ENCODE measurements at regions not wholly inside any gene's neighbourhood (a gene's known extent, or its start where the extent isn't known, plus 50 kb on each side); places are given as distances from the start of the nearest gene placed in this dataset.
"Not testable (repeated sequence)": the region's sequence is repeated elsewhere in the genome, so short reads cannot be mapped to it uniquely, and the experiment has no call there.

DNA sequence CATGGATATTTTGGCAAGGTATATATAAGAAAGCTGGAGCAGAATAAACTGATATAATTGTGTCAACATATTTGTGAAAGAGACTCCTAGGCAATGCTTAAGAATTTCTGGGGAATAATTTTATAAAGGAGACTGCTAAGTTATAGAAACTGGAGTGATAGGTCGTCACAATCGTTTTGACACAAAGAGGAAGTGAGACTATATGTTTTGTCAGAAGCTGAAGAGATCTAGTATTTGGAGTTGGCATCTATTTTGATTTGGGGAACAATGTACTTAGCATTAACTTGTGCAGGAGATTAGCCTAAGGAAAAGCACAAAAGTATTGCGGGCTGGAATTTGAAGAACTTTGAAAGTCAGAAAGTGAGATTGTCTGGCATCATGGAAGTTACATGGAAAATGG lies 582.5 kb downstream of the TAF11L14 start:
- DNase-seq (ENCODE audit: low read depth): no peak

DNA sequence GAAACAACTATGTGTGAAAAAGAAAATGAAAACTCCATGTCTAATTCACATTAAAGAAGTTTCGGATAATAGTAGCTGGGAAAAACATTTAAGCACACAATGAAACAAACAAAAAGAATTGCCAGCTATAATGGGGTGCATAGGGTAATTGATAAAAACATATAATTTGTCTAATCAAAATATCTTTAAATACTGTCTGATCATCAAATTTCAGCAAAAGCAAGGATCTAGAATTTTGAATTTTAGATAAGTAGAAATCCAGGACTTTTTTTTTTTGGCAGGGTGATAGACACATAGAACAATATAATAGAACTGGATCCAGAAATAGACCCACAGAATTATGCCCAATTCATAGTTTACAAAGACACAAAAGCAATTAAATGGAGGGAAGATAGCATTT lies 585.0 kb downstream of the TAF11L14 start:
- no peak for DNase-seq (ENCODE audit: low read depth)

DNA sequence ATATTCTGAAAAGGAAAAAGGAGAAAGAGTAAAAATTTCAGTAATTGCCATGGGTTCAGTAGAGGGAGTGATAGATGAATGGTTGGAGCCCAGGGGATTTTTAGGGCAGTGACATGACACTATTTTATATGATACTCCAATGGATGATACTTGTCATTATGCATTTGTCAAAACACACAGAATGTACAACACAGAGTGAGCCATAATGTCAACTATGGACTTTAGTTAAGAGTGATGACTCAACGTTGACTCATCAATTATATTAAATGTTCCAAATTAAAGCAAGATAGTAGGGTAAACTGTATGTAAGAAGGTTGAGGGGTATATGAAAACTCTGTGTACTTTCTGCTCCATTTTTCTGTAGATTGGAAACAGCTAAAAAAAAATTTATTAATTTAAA lies 586.4 kb downstream of the TAF11L14 start:
- no peak for DNase-seq (ENCODE audit: low read depth)

DNA sequence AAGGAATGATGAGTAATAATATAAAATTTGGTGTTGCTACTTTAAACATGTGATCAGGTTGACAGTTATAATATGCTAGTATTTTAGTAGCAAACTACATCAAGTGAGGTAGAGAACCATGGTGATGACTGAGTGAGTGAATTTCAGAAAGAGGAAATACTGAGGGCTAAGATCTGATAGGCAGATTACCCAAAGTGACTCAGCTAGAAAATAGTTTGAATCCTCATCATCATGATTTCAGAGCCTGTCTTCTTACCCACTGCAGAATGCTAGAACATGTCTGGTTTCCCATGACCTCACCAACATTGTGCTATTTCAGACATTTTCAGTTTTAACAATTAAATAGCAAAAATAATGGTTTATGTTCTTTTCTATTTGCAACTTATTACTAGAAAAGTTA lies 602.1 kb downstream of the TAF11L14 start:
- no peak for DNase-seq (ENCODE audit: low read depth)

DNA sequence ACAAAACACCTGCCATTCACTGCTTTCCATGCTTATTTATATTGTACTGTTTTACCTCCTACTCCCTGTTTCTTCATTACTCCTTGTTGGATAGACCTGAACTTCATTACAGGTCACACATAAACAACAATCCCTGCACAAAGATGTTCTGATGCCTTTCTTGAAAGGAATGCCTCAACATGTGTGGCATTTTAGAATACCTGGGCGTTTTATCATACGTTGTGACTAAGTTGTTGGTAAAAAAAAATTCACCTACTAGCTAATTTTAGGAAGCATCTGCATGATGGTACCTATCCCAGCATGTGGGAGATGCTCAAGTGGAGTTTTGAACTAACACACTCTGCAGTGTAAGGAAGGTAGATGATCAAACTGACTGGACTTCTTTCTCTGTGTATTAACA lies 604.1 kb downstream of the TAF11L14 start:
- DNase-seq (ENCODE audit: low read depth): no peak

DNA sequence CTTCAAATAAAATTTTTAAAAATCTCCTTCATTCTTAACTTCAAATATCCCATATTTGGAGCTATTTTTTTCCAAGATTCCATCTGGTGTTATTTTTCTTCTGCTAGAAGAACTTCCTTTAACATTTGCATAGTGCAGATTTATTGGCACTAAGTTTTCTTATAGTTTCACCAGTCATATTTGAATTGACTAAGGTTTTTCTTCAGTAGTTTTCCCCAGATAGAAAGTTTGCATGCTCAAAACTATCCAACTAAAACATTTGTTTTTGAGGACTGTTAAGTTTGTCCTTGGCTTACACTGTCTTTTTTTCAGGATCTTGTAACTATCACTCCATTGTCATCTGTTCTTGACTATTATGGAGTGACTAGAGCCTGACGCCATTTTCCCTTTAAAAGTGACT lies 606.7 kb downstream of the TAF11L14 start:
- no peak for DNase-seq (ENCODE audit: low read depth)

DNA sequence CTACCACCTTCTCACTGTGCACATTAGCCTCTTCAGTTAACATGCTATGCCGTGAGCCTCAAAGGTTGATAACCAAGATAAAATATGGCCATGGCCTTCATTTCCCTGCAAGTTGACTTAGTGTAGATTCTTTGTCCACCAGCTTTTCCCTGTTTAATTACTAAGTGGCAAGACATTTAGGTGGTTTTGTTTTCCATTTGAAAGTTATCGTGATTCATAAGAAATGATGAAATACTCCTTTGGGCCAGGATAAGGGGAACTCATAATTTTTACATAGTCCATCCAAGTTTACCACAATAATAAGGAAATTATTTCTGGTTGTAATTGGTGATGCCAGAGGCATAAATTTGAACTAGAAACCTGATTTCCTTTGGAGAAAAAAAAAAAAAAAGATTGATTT lies 609.6 kb downstream of the TAF11L14 start:
- DNase-seq (ENCODE audit: low read depth): no peak

DNA sequence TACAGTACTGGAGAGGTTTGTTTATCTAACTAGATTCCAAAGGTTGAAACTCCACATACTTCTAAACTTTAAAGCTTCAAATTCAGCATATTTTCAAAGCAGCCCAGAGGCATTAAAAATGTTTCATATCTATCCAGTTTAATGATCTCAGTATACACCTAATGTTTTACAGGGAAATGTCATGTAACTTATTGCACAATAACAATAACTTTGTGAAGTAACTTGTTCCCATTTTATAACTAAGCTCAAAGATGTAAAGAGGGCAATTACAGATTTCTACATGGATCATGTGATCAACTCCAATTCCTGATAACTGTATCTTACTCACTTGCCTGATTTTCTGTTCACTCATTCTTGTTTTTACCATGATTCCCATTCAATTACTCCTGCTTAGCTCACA lies 610.0 kb downstream of the TAF11L14 start:
- no peak for DNase-seq (ENCODE audit: low read depth)

DNA sequence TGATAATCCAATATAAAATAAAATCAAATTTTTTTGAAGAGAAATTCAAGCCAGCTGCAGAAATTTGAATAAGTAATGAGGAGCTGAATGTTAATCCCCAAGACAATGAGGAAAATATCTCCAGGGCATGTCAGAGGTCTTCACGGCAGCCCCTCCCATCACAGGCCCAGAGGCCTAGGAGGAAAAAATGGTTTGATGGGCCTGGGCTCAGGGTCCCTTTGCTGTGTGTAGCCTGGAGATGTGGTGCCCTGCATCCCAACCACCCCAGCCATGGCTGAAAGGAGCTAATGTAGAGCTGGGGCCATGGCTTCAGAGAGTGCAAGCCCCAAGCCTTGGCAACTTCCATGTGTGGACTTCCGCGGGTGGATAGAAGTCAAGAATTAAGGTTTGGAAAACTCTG lies 618.3 kb downstream of the TAF11L14 start:
- no peak for DNase-seq (ENCODE audit: low read depth)

DNA sequence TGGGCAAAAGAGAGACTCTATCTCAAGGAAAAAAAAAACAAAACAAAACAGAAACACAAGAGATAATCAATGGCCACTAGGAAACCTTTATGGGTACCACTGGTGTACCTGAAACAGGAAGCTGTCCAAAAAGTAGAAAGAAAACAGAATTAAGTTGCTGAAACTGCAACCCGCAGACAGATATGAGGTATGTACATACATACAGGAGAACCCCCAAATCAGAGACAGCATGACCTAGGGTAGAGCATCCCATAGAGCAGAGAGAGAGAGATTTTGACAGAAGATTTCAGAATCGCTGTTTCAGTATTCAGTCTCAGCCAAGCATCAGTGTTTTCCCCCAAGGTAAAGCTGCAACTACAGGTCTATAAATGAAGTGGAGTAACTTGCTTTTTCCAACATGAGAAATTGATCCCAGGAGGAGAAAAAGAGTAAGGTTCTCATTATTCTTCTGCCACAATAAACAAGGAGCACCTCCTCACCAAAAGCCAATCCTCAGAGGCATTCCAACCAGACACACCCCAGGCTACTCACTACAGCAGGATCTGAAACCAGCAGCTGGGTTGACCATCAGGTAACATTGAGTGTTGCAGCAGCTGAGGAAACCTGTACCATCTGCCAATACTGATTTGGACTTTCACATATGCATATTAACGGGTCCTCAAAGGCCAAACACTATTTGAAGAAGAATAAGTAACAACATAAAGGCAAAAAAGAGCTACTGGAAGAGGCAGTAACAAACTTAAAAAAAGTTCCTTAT lies 630.0 kb downstream of the TAF11L14 start:
- DNase-seq (ENCODE audit: low read depth): no peak

DNA sequence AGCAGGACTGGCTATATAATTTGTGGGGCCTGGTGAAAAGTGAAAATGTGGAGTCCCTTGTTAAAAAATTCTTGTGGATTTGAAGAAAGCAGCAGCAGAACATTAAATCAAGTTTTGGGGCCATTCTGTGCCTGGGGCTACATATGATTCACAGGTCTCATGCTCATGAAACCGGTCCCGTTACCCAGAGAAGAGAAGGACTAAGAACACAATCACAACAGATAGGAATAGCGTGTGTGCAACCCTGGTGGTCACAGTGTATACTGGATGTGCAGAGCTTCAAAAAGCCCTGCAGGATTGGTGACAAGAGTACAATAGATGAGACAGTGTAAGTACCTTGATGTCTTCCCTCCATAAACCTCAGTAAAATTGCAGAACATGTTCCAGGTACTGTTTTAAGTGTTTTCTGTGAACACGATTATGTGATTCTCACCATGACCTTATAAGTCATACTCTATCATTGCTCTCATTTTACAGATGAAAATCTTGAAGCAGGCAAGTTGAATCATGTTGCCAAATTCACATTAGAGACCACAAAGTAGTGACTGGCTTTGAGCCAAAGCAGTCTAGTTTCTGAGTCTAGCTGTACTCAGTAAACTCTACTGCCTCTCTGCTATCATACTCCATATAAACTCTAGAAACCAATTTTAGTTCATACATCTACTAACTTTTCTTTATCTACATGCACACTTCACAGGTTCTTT lies 636.5 kb downstream of the TAF11L14 start:
- DNase-seq (ENCODE audit: low read depth): no peak

DNA sequence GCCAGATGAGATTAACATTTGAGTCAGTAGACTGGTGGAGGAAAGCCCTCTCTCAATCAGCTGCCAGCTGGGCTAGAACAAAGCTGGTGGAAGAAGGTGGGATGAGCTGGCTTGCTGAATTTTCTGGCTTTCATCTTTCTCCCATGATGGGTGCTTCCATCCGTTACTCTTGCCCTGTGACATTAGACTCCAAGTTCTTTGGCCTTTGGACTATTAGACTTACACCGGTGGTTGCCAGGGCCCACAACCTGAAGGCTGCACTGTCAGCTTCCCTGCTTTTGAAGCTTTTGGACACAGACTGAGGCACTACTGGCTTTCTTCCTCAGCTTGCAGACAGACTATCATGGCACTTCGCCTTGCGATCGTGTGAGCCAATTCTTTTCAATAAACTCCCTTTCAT lies 642.7 kb downstream of the TAF11L14 start:
- DNase-seq (ENCODE audit: low read depth): no peak

DNA sequence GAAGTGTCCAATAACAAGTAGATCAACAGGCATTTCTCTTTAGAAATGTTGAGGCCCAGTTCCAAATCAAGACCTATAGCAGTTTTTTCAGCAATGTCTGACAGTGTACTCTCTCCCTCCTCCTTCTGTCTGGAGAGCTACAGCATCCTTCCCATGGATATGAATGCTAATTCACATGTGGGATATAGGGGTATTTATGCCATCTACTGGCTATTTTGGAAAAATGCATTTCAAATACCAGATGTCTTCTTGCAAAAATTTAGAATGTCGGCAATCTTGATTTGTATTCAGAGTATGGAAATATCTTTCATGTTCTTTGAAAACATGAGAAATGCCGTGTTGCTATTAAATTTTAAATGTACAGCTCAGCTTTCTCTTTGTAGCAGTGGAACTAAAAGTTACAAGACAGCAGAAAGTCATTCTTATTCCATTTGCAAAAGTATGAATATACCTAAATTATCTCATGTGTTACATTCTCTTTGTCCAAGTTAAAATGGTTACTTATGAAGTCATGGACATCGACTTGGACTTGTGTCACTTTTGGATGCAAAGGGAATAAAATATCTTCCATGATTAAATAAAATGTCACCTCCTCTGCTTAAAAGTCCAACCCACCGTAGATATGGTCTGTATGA lies 647.8 kb downstream of the TAF11L14 start:
- peak; percentile 47 for DNase-seq (ENCODE audit: low read depth)

DNA sequence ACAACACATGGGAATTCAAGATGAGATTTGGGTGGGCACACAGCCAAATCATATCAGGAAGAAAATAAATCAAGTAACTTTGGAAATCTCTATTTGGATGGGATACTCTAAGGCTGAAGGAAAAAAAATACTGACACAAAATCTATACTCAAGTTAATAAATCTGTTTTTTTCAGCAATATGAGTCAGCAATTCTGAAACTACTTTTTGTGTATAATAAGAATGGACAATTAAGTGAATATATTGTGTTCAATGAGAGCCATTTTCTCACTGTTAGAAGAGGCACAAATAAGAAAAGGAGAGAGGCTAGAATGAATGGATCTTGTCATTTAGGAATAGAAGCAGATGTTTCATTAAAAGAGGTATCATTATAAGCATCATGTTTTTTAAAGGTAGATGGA lies 651.0 kb downstream of the TAF11L14 start:
- no peak for DNase-seq (ENCODE audit: low read depth)

DNA sequence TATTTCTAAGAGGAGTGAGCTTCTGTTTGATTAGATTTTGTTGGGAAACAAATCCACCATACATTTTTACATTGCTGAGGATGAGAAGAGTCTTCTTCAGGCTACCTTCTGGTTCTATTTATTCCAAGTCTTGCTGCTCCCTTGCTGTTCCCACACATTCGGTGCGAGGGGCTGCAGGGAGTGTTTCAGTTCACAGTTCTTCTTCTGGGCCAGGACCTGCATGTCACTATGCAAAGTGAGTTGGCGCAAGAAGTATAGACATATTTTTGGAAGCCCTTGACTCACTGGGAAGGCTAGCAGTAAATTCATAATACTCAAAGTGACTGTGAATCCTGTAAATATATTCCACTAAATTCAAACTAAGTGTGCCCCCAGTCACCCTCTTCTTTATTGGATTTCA lies 657.9 kb downstream of the TAF11L14 start:
- no peak for DNase-seq (ENCODE audit: low read depth)

DNA sequence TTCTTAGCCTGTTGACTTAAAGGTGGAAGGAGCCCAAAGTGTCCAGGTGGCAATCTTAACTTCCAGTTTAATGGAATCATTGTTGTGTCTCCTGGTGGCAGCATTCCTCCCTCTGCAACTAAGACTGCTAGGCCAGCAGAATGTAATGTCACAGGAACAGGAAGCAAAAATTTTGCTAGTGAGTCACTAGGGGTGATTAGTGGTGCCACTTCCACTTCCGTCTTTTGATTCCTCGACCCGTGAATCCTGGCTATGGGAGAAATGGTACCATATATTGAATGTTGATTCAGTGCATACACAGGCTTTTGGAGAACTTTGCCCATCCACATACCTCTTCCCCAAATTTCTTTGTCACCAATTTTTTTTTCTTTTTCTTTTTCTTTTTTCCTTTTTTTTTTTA lies 661.4 kb downstream of the TAF11L14 start:
- not testable (repeated sequence) for DNase-seq (ENCODE audit: low read depth)

DNA sequence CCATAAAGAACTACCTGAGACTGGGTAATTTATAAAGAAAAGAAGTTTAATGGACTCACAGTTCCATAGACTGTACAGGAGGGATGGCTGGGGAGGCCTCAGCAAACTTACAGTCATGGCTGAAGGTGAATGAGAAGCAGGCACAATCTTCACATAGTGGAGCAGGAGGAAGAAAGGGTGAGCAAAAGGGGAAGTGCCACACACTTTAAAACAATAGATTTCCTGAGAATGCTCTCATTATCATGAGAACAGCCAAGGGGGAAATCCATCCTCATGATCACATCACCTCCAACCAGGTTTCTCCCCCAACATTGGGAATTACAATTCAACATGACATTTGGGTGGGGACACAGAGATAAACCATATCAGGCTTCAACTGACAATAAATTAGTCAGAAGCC lies 664.9 kb downstream of the TAF11L14 start:
- no peak for DNase-seq (ENCODE audit: low read depth)

DNA sequence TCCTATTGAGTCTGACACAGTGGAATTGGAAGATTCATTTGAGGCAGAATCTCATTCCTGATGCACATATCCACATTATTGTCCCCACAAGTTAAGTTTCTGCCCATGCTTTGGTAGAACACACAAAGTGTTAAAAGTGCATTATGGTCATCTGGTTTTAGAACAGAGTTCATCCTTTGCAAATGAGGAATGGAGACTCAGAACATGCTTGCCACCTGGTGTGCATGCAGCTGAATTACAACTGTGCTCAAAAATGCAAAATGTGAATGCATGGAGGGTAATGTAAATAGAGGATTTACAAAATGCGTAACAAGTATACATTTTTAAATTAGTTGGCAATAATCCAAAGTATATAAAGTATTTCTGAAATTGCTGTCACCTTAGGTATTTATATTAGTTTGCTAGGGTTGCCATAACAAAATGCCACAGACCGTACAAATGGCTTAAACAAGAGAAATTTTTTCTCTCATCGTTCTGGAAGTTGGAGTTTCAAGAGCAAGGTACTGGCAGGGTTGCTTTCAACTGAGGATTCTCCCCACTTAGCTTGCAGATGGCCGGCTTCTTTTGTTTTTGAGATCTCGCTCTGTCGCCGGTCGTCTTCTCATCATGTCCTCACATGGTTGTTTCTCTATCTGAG lies 671.1 kb downstream of the TAF11L14 start:
- peak; percentile 32 for DNase-seq (ENCODE audit: low read depth)

DNA sequence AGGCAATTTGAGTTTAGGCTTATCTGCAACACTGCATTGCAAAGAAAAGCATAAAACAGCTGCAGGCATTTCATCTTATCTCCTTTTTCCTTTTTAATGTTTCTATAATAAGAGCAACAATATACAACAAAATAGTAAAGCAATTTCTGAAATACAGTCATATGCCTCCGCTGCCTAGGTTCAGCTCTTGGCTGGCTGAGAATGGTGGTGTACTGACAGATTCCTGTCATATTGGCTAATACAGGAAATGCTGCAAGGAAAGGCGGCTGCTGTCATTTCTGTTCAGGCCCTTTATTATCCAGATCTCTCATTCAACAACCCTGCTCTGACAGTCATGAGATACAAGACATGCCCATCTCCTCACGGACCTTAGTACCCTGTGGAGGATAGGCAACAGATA lies 677.0 kb downstream of the TAF11L14 start:
- no peak for DNase-seq (ENCODE audit: low read depth)

DNA sequence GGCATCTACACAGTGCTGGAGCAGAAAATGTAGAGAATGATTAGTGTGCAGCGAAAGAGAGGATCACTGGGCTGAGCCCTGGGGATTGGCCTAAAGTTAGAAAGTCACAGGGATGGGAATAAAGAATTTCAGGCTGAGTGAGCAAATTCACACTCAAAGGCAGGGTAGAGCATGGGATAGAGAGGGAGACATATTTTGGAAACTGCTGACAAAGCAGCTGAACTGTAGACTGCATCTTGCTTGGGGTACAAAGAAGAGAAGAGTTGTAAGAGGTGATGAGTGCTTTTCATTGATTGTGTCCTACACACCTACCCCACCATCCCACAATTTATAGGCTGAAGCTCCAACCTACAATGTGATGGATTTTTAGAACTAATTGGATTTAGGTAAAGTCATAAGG lies 677.8 kb downstream of the TAF11L14 start:
- DNase-seq (ENCODE audit: low read depth): no peak

DNA sequence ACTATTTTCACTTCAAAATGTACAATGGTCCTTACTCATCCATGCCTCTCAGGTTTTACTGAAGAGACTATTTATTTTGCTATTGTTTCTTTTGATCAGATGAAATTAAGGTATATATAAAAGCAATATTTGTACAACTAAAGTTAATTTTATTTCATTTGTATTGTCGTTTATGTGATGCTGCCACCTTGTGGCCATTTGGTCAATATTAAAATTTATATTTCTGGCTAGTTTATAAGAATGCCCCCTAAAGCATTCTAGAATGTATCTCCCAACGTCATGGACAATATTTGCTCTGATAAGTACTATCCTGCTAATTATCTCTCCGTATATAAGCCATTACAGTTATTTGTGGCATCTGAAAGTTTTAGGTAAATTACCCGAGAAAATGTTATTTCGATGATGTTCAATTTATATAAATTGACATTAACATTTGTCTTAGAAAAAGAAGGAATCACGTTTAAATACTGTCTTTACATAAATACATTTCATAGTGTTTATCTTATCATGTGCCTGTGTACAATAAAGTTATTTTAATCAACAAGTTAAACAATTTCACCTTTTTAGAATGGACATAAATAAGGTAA lies 680.0 kb downstream of the TAF11L14 start:
- peak; percentile 45 for DNase-seq (ENCODE audit: low read depth)

Data from myocyte (in vitro differentiated cells).